Esophagus squamous epithelium (tissue), 4 donors: ENCODE measurements at regions not wholly inside any gene's neighbourhood (a gene's known extent, or its start where the extent isn't known, plus 50 kb on each side); places are given as distances from the start of the nearest gene placed in this dataset.

ENCODE experiments used
- POLR2A ChIP-seq, 4 donors: fragments of 450-650 bp; IDR thresholded peaks; one replicate each; pipeline ENCODE4 v1.6.1; 2017; ENCODE audit warnings: antibody characterized with exemption in 4 of 4, mild to moderate bottlenecking in 4 of 4, moderate library complexity in 3 of 4
- TF ChIP-seq, protein P1 (sequence below), 6 experiments: fragments of 450-650 bp in 4 of 6; fragments of 200-600 bp in 2 of 6; sonication (generic) in 2 of 6; IDR thresholded peaks; one replicate each; pipeline ENCODE4 v1.5.1; 2016 to 2019; ENCODE audit warnings: antibody characterized with exemption in 6 of 6, mild to moderate bottlenecking in 4 of 6, moderate library complexity in 4 of 6

DNA sequence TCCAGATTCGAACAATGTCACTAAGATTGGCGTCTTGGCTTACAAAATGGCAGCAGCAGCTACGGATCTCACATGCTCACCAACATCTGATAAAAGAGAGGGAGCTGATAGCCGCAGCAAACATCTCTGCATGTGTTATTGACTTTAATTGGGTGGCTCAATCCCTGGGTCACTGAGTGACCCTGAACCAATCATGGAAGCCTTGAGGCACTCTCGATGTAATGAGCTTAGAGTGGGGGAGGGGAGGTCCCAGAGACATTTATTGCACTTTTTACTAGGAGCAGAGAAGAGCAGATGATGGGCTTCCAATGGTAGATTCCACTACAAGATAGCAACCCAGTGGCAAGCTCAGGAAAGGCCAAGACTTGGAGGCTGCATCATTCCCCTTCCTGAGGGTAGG is 238.7 kb downstream of the BMP7 start:
- no peak for TF ChIP-seq POLR2A (IDR thresholded peaks at IDR 0.05)
- TF ChIP-seq, protein P1, sequence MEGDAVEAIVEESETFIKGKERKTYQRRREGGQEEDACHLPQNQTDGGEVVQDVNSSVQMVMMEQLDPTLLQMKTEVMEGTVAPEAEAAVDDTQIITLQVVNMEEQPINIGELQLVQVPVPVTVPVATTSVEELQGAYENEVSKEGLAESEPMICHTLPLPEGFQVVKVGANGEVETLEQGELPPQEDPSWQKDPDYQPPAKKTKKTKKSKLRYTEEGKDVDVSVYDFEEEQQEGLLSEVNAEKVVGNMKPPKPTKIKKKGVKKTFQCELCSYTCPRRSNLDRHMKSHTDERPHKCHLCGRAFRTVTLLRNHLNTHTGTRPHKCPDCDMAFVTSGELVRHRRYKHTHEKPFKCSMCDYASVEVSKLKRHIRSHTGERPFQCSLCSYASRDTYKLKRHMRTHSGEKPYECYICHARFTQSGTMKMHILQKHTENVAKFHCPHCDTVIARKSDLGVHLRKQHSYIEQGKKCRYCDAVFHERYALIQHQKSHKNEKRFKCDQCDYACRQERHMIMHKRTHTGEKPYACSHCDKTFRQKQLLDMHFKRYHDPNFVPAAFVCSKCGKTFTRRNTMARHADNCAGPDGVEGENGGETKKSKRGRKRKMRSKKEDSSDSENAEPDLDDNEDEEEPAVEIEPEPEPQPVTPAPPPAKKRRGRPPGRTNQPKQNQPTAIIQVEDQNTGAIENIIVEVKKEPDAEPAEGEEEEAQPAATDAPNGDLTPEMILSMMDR (IDR thresholded peaks at IDR 0.05), result no peak
